GM21737 (cell line): ENCODE measurements at regions not wholly inside any gene's neighbourhood (a gene's known extent, or its start where the extent isn't known, plus 50 kb on each side); places are given as distances from the start of the nearest gene placed in this dataset.
"Not testable (repeated sequence)": the region's sequence is repeated elsewhere in the genome, so short reads cannot be mapped to it uniquely, and the experiment has no call there.

Experiments used
- ATAC-seq: cut with Tn5 transposase; IDR thresholded peaks from one replicate; pipeline ENCODE4 v1.9.1; 2021; ENCODE audit warnings: mild to moderate bottlenecking, moderate library complexity; ENCODE audit not compliant: unreplicated experiment

GRCh38 chr14:51568366-51568765 is 83.3 kb upstream of the FRMD6 start:
- no peak for ATAC-seq

- no peak for ATAC-seq
Measured at GRCh38 chr14:51573607-51574006, 78.1 kb upstream of the FRMD6 start.

GRCh38 chr14:51574009-51574408 is 77.7 kb upstream of the FRMD6 start:
- no peak for ATAC-seq

- no peak for ATAC-seq
Measured at GRCh38 chr14:51575349-51576116, 76.2 kb upstream of the FRMD6 start.

- no peak for ATAC-seq
Measured at GRCh38 chr14:51576117-51576430, 75.6 kb upstream of the FRMD6 start.

GRCh38 chr14:51576879-51577278 is 74.8 kb upstream of the FRMD6 start:
- no peak for ATAC-seq

GRCh38 chr14:51578853-51579252 is 72.9 kb upstream of the FRMD6 start:
- no peak for ATAC-seq

- ATAC-seq: no peak
Measured at GRCh38 chr14:51581017-51581881, 70.5 kb upstream of the FRMD6 start.

- ATAC-seq: no peak
Measured at GRCh38 chr14:51582437-51582836, 69.3 kb upstream of the FRMD6 start.

- no peak for ATAC-seq
Measured at GRCh38 chr14:51585055-51585454, 66.7 kb upstream of the FRMD6 start.

- ATAC-seq: no peak
Measured at GRCh38 chr14:51592836-51593235, 58.9 kb upstream of the FRMD6 start.

- ATAC-seq: no peak
Measured at GRCh38 chr14:51593397-51593796, 58.3 kb upstream of the FRMD6 start.

- no peak for ATAC-seq
Measured at GRCh38 chr14:51595881-51596455, 55.7 kb upstream of the FRMD6 start.

- ATAC-seq: no peak
Measured at GRCh38 chr14:51596488-51597117, 55.1 kb upstream of the FRMD6 start.

- no peak for ATAC-seq
Measured at GRCh38 chr14:51597261-51598001, 54.3 kb upstream of the FRMD6 start.

- not testable (repeated sequence) for ATAC-seq
Measured at GRCh38 chr14:51598924-51599600, 52.6 kb upstream of the FRMD6 start.

GRCh38 chr14:51600658-51601057 is 51.1 kb upstream of the FRMD6 start:
- ATAC-seq: no peak
